GM19455 (cell line): ENCODE measurements at regions not wholly inside any gene's neighbourhood (a gene's known extent, or its start where the extent isn't known, plus 50 kb on each side); places are given as distances from the start of the nearest gene placed in this dataset.

Experiments
- ATAC-seq: cut with Tn5 transposase; IDR thresholded peaks from one replicate; pipeline ENCODE4 v1.9.1; 2021; ENCODE audit not compliant: unreplicated experiment

- ATAC-seq = no peak
These were observed 213.0 kb downstream of the GLI2 start for GRCh38 chr2:120948662-120949011.

GRCh38 chr2:120949027-120949956 lies 213.6 kb downstream of the GLI2 start:
- ATAC-seq = no peak

- no peak for ATAC-seq
These were observed 214.4 kb downstream of the GLI2 start for GRCh38 chr2:120949957-120950590.

GRCh38 chr2:120951693-120952092 lies 216.0 kb downstream of the GLI2 start:
- ATAC-seq = no peak

GRCh38 chr2:120952318-120952717 lies 216.7 kb downstream of the GLI2 start:
- no peak for ATAC-seq

GRCh38 chr2:120953066-120953756 lies 217.5 kb downstream of the GLI2 start:
- ATAC-seq = no peak

- no peak for ATAC-seq
These were observed 218.3 kb downstream of the GLI2 start for GRCh38 chr2:120953843-120954584.

GRCh38 chr2:120954939-120955338 lies 219.3 kb downstream of the GLI2 start:
- ATAC-seq = no peak

GRCh38 chr2:120955427-120955826 lies 219.8 kb downstream of the GLI2 start:
- ATAC-seq = no peak

GRCh38 chr2:120956486-120957156 lies 221.0 kb downstream of the GLI2 start:
- ATAC-seq = no peak

- ATAC-seq = no peak
These were observed 222.2 kb downstream of the GLI2 start for GRCh38 chr2:120957905-120958304.

- no peak for ATAC-seq
These were observed 223.1 kb downstream of the GLI2 start for GRCh38 chr2:120958623-120959366.

GRCh38 chr2:120959426-120959825 lies 223.8 kb downstream of the GLI2 start:
- ATAC-seq = no peak

GRCh38 chr2:120960770-120961366 lies 225.2 kb downstream of the GLI2 start:
- ATAC-seq = no peak

GRCh38 chr2:120961396-120961795 lies 225.7 kb downstream of the GLI2 start:
- ATAC-seq = no peak

- no peak for ATAC-seq
These were observed 228.5 kb downstream of the GLI2 start for GRCh38 chr2:120963997-120964705.

- no peak for ATAC-seq
These were observed 229.2 kb downstream of the GLI2 start for GRCh38 chr2:120964819-120965218.

GRCh38 chr2:120966510-120967254 lies 231.0 kb downstream of the GLI2 start:
- no peak for ATAC-seq
